ENCODE measurements at regions not wholly inside any gene's neighbourhood (a gene's known extent, or its start where the extent isn't known, plus 50 kb on each side); places are given as distances from the start of the nearest gene placed in this dataset.

- ATAC-seq (no peak), DNase-seq (ENCODE audit: low spot score) (no peak)
- Mint-ChIP-seq H3K9me3 (no peaks in the 10 kb centered on the region), H3K27ac (no peak overlapping the region), H3K27me3 (ENCODE audit: insufficient read depth, low read depth, poor library complexity) (no peaks in the 10 kb centered on the region), H3K36me3 (ENCODE audit: low read depth) (no peaks in the 10 kb centered on the region), H3K4me1 (no peaks in the 10 kb centered on the region), H3K4me3 (no peak overlapping the region)
- Histone ChIP-seq H3K27me3 (ENCODE audit: insufficient read depth) (no peaks in the 10 kb centered on the region), H3K36me3 (ENCODE audit: insufficient read depth) (no peaks in the 10 kb centered on the region), H3K9me2 (ENCODE audit: insufficient read depth) (peaks cover 3% of the 10 kb centered on the region; the same call in 1 of the 2 replicates), H3K4me2 (no peak overlapping the region), H3K27ac (ENCODE audit: low read depth) (no peak overlapping the region), H3K79me2 (replicated peaks; ENCODE audit: insufficient read depth) (no peaks in the 10 kb centered on the region), H3K4me3 (no peak overlapping the region), H3F3A (replicated peaks; ENCODE audit: low read depth) (no peaks in the 10 kb centered on the region), H3K4me1 (ENCODE audit: insufficient read depth) (no peaks in the 10 kb centered on the region), H2AFZ (no peak overlapping the region), H4K20me1 (replicated peaks; ENCODE audit: insufficient read depth) (no peaks in the 10 kb centered on the region)
- no peak for TF ChIP-seq NANOG (IDR thresholded peaks at IDR 0.05; ENCODE audit: borderline replicate concordance)
- TF ChIP-seq POLR2AphosphoS5 (IDR thresholded peaks at IDR 0.05; ENCODE audit: low read depth), result no peak
- no peak for TF ChIP-seq STAT1 (IDR thresholded peaks at IDR 0.05; ENCODE audit: unreplicated experiment)
- no peak for TF ChIP-seq ZNF331 (CRISPR knock-in tag; IDR thresholded peaks at IDR 0.05; ENCODE audit: low read depth)
- TF ChIP-seq, protein P1, sequence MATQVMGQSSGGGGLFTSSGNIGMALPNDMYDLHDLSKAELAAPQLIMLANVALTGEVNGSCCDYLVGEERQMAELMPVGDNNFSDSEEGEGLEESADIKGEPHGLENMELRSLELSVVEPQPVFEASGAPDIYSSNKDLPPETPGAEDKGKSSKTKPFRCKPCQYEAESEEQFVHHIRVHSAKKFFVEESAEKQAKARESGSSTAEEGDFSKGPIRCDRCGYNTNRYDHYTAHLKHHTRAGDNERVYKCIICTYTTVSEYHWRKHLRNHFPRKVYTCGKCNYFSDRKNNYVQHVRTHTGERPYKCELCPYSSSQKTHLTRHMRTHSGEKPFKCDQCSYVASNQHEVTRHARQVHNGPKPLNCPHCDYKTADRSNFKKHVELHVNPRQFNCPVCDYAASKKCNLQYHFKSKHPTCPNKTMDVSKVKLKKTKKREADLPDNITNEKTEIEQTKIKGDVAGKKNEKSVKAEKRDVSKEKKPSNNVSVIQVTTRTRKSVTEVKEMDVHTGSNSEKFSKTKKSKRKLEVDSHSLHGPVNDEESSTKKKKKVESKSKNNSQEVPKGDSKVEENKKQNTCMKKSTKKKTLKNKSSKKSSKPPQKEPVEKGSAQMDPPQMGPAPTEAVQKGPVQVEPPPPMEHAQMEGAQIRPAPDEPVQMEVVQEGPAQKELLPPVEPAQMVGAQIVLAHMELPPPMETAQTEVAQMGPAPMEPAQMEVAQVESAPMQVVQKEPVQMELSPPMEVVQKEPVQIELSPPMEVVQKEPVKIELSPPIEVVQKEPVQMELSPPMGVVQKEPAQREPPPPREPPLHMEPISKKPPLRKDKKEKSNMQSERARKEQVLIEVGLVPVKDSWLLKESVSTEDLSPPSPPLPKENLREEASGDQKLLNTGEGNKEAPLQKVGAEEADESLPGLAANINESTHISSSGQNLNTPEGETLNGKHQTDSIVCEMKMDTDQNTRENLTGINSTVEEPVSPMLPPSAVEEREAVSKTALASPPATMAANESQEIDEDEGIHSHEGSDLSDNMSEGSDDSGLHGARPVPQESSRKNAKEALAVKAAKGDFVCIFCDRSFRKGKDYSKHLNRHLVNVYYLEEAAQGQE (IDR thresholded peaks at IDR 0.05; ENCODE audit: unreplicated experiment), result no peak
- TF ChIP-seq ZNF462 (CRISPR knock-in tag; IDR thresholded peaks at IDR 0.05), result no peak
- TF ChIP-seq, protein P2, sequence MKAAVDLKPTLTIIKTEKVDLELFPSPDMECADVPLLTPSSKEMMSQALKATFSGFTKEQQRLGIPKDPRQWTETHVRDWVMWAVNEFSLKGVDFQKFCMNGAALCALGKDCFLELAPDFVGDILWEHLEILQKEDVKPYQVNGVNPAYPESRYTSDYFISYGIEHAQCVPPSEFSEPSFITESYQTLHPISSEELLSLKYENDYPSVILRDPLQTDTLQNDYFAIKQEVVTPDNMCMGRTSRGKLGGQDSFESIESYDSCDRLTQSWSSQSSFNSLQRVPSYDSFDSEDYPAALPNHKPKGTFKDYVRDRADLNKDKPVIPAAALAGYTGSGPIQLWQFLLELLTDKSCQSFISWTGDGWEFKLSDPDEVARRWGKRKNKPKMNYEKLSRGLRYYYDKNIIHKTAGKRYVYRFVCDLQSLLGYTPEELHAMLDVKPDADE (IDR thresholded peaks at IDR 0.05), result no peak
- no peak for TF ChIP-seq CREB1 (CRISPR knock-in tag; IDR thresholded peaks at IDR 0.05; ENCODE audit: low read depth)
- no peak for TF ChIP-seq ZNF114 (CRISPR knock-in tag; IDR thresholded peaks at IDR 0.05)
- no peak for TF ChIP-seq JUNB (IDR thresholded peaks at IDR 0.05; ENCODE audit: unreplicated experiment)
- TF ChIP-seq CTCF (conservative IDR thresholded peaks at IDR 0.05; ENCODE audit: low read depth in 2 of 2), result no peak
- TF ChIP-seq EZH2 (IDR thresholded peaks at IDR 0.05; ENCODE audit: low read depth, unreplicated experiment), result no peak
- no peak for TF ChIP-seq EZH2phosphoT487 (IDR thresholded peaks at IDR 0.05; ENCODE audit: unreplicated experiment)
Observed at GRCh38 chr7:124205526-124205925, 172.7 kb upstream of the TMEM229A start.

Measured in GM23338 (cell line).